HL-60 (cell line): ENCODE measurements at regions not wholly inside any gene's neighbourhood (a gene's known extent, or its start where the extent isn't known, plus 50 kb on each side); places are given as distances from the start of the nearest gene placed in this dataset.

Experiments used
- DNase-seq, 2 experiments: peaks; one replicate each; pipeline ENCODE4 v3.0.0-alpha.2; 2010 to 2020; ENCODE audit warnings: low read depth in 1 of 2, low spot score in 1 of 2
- H3K27ac ChIP-seq: fragments of 250-450 bp; sonication (Bioruptor Pico); replicated peaks from 2 replicates; pipeline ENCODE4 v1.5.1; 2020; ENCODE audit warnings: mild to moderate bottlenecking, moderate library complexity
- H3K27me3 ChIP-seq: fragments of 250-450 bp; sonication (Bioruptor Pico); 2 replicates; pipeline ENCODE4 v1.5.1; 2021; ENCODE audit warnings: mild to moderate bottlenecking, moderate library complexity; ENCODE audit not compliant: insufficient read depth, poor library complexity, severe bottlenecking
- H3K4me3 ChIP-seq: replicated peaks from 2 replicates; pipeline ENCODE4 v1.5.1; 2011; ENCODE audit warnings: mild to moderate bottlenecking, control low read depth, low read length; ENCODE audit not compliant: insufficient read depth
- GABPA ChIP-seq: IDR thresholded peaks from 2 replicates; pipeline ENCODE4 v1.6.1; 2012; ENCODE audit warnings: low read depth
- POLR2AphosphoS5 ChIP-seq: IDR thresholded peaks from 2 replicates; pipeline ENCODE4 v1.6.1; 2012; ENCODE audit warnings: low read depth
- REST ChIP-seq: IDR thresholded peaks from 2 replicates; pipeline ENCODE4 v1.6.1; 2012; ENCODE audit warnings: low read depth; ENCODE audit not compliant: insufficient replicate concordance
- SPI1 ChIP-seq: IDR thresholded peaks from 2 replicates; pipeline ENCODE4 v1.6.1; 2012; ENCODE audit warnings: low read depth, mild to moderate bottlenecking, borderline replicate concordance
- TF ChIP-seq, protein P1 (sequence below): IDR thresholded peaks from one replicate; pipeline ENCODE4 v1.5.1; 2011; ENCODE audit warnings: low read length, control low read depth, inconsistent platforms; ENCODE audit not compliant: insufficient read depth

DNA sequence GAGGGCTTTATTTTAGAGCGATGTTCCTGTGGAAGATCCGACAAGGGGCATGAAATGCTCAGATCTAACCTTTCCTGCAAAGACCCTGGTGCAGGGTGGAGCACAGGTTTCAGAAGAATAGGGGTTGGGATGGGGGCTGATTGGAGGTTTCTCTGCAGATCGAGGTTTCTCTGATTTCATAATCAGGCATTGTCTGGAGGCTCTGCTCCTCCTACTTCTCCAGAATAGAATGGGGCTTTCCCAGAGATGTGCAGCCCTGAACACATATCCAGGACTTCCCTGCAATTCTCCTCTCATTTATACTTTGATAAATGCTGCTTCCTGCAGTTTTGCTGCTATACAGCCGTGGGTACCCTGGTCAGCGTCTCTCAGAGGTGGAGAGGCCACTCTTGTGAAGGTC, 397.6 kb upstream of the BOD1L1 start:
- H3K4me3 ChIP-seq, result no peak overlapping the region
- DNase-seq, result no peak
- TF ChIP-seq POLR2AphosphoS5, result no peak
- TF ChIP-seq, protein P1, sequence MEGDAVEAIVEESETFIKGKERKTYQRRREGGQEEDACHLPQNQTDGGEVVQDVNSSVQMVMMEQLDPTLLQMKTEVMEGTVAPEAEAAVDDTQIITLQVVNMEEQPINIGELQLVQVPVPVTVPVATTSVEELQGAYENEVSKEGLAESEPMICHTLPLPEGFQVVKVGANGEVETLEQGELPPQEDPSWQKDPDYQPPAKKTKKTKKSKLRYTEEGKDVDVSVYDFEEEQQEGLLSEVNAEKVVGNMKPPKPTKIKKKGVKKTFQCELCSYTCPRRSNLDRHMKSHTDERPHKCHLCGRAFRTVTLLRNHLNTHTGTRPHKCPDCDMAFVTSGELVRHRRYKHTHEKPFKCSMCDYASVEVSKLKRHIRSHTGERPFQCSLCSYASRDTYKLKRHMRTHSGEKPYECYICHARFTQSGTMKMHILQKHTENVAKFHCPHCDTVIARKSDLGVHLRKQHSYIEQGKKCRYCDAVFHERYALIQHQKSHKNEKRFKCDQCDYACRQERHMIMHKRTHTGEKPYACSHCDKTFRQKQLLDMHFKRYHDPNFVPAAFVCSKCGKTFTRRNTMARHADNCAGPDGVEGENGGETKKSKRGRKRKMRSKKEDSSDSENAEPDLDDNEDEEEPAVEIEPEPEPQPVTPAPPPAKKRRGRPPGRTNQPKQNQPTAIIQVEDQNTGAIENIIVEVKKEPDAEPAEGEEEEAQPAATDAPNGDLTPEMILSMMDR, result no peak
- no peaks in the 10 kb centered on the region for H3K27me3 ChIP-seq
- no peak overlapping the region for H3K27ac ChIP-seq

DNA sequence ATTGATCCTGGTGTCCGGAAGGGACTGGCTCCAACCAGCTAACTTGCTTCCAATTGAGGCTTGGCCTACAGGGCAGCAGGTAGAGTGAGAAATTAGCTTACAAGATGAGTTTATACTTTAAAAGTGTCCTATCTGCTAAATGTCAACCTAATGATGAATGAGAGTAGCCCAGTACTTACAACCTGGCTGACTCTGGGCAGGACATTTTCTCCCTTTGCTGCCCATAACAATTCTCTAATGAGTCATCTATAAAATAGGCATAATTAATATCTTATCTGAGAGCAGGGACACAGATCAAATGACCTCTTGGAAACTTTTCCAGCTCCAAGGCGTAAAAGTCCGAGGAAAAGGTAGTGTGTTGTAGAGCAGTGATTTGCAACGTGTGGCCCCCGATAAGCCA, 398.4 kb upstream of the BOD1L1 start:
- no peak for TF ChIP-seq SPI1
- no peak for TF ChIP-seq POLR2AphosphoS5
- TF ChIP-seq GABPA, result no peak
- TF ChIP-seq REST, result no peak
- TF ChIP-seq, protein P1, result no peak
- Histone ChIP-seq H3K4me3 (no peak overlapping the region), H3K27ac (no peak overlapping the region), H3K27me3 (no peaks in the 10 kb centered on the region)
- no peak for DNase-seq

DNA sequence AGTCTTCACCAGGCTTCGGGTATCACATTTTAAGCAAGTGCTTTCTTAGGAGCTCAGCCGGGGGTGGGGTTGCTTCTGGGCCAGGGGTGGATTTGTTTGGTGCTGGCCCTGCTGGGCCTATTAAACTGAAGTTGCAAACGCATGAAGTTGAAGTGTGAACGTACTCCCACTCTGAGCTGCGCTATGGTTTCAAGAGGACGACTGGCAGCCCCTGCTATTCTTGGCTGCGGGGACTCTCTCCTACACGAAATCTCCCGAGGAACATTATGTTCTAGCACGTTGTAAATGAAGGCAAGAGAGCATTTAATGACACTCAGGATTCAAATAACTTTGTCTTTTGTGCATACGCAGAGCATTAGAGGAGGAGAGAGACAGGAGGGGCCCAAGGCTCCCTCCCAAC, 401.3 kb upstream of the BOD1L1 start:
- no peak for DNase-seq
- Histone ChIP-seq H3K27me3 (no peaks in the 10 kb centered on the region), H3K27ac (no peak overlapping the region), H3K4me3 (no peak overlapping the region)
- TF ChIP-seq REST (no peak), POLR2AphosphoS5 (no peak), GABPA (no peak), SPI1 (no peak)
- TF ChIP-seq, protein P1, result no peak

DNA sequence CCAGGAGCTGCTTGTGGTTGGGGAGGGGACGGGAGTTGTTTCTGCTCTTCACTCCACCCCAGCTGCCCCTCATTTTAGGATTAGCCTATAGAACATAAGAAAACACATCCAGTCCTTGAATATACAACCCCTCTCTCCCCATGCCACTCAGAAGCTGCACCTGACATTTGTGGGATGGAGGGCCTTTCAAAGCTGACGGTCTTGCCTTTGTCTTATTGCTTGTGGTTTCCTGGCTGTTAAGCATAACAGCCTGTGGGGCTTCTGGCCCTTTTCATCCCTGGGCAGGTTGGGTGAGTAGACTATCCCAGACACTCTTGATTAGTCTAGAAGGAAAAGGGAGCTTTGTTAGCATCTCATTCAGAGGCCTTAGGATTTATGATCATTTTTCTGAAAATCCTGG, 407.6 kb upstream of the BOD1L1 start:
- no peak overlapping the region for H3K4me3 ChIP-seq
- TF ChIP-seq, protein P1, result no peak
- TF ChIP-seq GABPA (no peak), POLR2AphosphoS5 (no peak), SPI1 (no peak), REST (no peak)
- no peak for DNase-seq
- no peak overlapping the region for H3K27ac ChIP-seq
- H3K27me3 ChIP-seq, result no peaks in the 10 kb centered on the region
